ENCODE measurements at regions not wholly inside any gene's neighbourhood (a gene's known extent, or its start where the extent isn't known, plus 50 kb on each side); places are given as distances from the start of the nearest gene placed in this dataset.

DNA sequence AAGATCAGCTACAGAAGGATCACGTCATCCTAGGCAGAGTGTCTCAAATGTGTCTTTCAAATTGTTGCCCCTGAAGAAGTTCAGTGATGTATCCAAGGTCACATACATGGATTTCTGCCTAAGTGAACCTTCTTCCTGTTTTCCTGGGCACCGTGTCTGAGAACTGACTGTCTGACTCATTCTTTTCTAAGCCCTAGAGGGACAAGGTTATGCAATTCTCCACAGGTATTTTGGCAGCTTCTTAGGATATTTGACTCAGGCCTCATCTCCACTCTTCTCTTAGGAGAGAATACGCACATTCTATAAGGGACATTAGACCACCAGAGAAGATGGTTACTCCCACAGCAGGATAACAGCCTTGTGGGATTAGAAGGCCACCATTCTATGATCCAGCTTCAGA is 391.9 kb upstream of the THBS1 start:
- TF ChIP-seq, protein P1, sequence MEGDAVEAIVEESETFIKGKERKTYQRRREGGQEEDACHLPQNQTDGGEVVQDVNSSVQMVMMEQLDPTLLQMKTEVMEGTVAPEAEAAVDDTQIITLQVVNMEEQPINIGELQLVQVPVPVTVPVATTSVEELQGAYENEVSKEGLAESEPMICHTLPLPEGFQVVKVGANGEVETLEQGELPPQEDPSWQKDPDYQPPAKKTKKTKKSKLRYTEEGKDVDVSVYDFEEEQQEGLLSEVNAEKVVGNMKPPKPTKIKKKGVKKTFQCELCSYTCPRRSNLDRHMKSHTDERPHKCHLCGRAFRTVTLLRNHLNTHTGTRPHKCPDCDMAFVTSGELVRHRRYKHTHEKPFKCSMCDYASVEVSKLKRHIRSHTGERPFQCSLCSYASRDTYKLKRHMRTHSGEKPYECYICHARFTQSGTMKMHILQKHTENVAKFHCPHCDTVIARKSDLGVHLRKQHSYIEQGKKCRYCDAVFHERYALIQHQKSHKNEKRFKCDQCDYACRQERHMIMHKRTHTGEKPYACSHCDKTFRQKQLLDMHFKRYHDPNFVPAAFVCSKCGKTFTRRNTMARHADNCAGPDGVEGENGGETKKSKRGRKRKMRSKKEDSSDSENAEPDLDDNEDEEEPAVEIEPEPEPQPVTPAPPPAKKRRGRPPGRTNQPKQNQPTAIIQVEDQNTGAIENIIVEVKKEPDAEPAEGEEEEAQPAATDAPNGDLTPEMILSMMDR (IDR thresholded peaks at IDR 0.05; ENCODE audit: low read length), result no peak
- TF ChIP-seq EZH2 (IDR thresholded peaks at IDR 0.05; ENCODE audit: borderline replicate concordance, low read length), result no peak
